ENCODE measurements at regions not wholly inside any gene's neighbourhood (a gene's known extent, or its start where the extent isn't known, plus 50 kb on each side); places are given as distances from the start of the nearest gene placed in this dataset.

DNA sequence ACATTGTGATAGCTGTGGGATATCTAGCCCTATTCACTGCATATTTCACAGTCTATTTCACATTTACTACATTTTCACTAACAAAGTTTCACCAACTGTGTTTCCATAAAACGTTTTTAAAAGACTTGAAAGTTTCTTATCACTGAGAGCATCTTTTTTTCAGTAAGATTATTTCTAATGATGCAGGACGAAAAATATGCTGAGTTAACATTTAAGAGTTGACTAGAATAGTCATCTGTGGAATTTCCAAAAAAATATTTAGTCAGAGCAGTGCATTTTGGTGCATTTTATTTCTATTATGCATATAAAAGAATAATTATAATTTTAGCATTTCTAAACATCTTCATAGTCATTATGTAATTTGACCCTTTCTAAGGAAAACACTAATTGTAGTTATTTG is 143.8 kb upstream of the CLEC14A start:
- no peak overlapping the region for H3K4me3 Mint-ChIP-seq
- no peaks in the 10 kb centered on the region for H3K36me3 Mint-ChIP-seq (ENCODE audit: low read depth)
- ChIA-PET POLR2A (no interaction called here), CTCF (no interaction called here)
- H3K4me1 Mint-ChIP-seq (ENCODE audit: low read depth) = no peaks in the 10 kb centered on the region
- DNase-seq = no peak
- no peaks in the 10 kb centered on the region for H3K9me3 Mint-ChIP-seq (ENCODE audit: insufficient read depth)
- no peak for ATAC-seq
- no peak overlapping the region for H3K27ac Mint-ChIP-seq
- peaks cover 3% of the 10 kb centered on the region for H3K27me3 Mint-ChIP-seq (ENCODE audit: low read depth)

GRCh38 chr14:38394767-38395166 is 138.9 kb upstream of the CLEC14A start:
- Mint-ChIP-seq H3K36me3 (ENCODE audit: low read depth) (no peaks in the 10 kb centered on the region), H3K27ac (no peak overlapping the region), H3K4me3 (no peak overlapping the region), H3K27me3 (ENCODE audit: low read depth) (no peaks in the 10 kb centered on the region), H3K9me3 (ENCODE audit: insufficient read depth) (no peaks in the 10 kb centered on the region), H3K4me1 (ENCODE audit: low read depth) (no peaks in the 10 kb centered on the region)
- ChIA-PET CTCF (no interaction called here), POLR2A (no interaction called here)
- DNase-seq (no peak), ATAC-seq (no peak)

GRCh38 chr14:38394064-38394463 is 138.2 kb upstream of the CLEC14A start:
- Mint-ChIP-seq H3K27me3 (ENCODE audit: low read depth) (no peaks in the 10 kb centered on the region), H3K4me3 (no peak overlapping the region), H3K4me1 (ENCODE audit: low read depth) (no peaks in the 10 kb centered on the region), H3K27ac (no peak overlapping the region), H3K36me3 (ENCODE audit: low read depth) (no peaks in the 10 kb centered on the region), H3K9me3 (ENCODE audit: insufficient read depth) (no peaks in the 10 kb centered on the region)
- CTCF ChIA-PET = no interaction called here
- ATAC-seq (no peak), DNase-seq (no peak)
- POLR2A ChIA-PET = no interaction called here

GRCh38 chr14:38391334-38391733 is 135.4 kb upstream of the CLEC14A start:
- no peaks in the 10 kb centered on the region for H3K4me1 Mint-ChIP-seq (ENCODE audit: low read depth)
- ATAC-seq (no peak), DNase-seq (no peak)
- no peak overlapping the region for H3K27ac Mint-ChIP-seq
- ChIA-PET CTCF (no interaction called here), POLR2A (no interaction called here)
- H3K4me3 Mint-ChIP-seq = no peak overlapping the region
- no peaks in the 10 kb centered on the region for H3K9me3 Mint-ChIP-seq (ENCODE audit: insufficient read depth)
- no peaks in the 10 kb centered on the region for H3K27me3 Mint-ChIP-seq (ENCODE audit: low read depth)
- H3K36me3 Mint-ChIP-seq (ENCODE audit: low read depth) = no peaks in the 10 kb centered on the region

DNA sequence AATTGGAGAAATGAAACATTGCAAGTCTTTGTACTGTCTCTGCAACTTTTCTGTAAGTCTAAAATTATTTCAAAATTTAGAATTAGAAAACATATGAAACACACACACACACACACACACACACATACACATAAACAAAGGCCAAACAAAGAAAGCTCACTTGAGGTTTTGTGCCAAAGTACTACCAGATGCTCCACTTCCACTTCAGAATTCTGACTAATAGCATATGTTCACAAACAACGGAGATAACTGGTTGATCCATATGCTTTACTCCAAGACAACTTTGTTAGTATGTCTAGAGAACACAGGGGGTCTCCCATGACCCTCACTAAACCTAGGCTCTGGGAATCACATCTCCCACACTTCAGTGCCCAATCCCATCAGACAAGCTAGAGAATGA is 133.8 kb upstream of the CLEC14A start:
- no peaks in the 10 kb centered on the region for H3K4me1 Mint-ChIP-seq (ENCODE audit: low read depth)
- ChIA-PET CTCF (no interaction called here), POLR2A (no interaction called here)
- H3K36me3 Mint-ChIP-seq (ENCODE audit: low read depth) = no peaks in the 10 kb centered on the region
- no peak overlapping the region for H3K27ac Mint-ChIP-seq
- DNase-seq = no peak
- H3K4me3 Mint-ChIP-seq = no peak overlapping the region
- no peaks in the 10 kb centered on the region for H3K9me3 Mint-ChIP-seq (ENCODE audit: insufficient read depth)
- H3K27me3 Mint-ChIP-seq (ENCODE audit: low read depth) = no peaks in the 10 kb centered on the region
- ATAC-seq = no peak

DNA sequence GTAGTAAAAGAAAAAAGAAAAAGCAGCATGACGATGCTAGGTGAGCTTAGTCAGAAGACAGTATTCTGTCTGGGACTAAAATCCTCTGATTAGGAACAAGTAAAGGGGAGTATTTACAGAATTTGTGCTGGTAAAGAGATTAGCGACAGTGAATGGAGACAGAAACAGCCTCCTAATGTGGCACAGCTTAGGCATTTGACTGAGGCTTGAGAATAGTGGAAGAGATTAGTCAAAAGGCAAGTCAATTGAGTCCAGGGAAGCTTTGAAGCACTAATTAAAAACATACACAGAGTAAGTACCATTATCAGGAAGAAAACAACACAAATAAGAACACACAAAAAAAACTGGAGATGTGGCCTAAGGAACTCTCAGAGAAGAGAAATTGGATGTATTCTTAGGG is 131.9 kb upstream of the CLEC14A start:
- Mint-ChIP-seq H3K9me3 (ENCODE audit: insufficient read depth) (no peaks in the 10 kb centered on the region), H3K36me3 (ENCODE audit: low read depth) (no peaks in the 10 kb centered on the region), H3K27me3 (ENCODE audit: low read depth) (no peaks in the 10 kb centered on the region), H3K4me3 (no peak overlapping the region), H3K27ac (no peak overlapping the region), H3K4me1 (ENCODE audit: low read depth) (no peaks in the 10 kb centered on the region)
- ATAC-seq (no peak), DNase-seq (no peak)
- CTCF ChIA-PET = no interaction called here
- POLR2A ChIA-PET = no interaction called here

DNA sequence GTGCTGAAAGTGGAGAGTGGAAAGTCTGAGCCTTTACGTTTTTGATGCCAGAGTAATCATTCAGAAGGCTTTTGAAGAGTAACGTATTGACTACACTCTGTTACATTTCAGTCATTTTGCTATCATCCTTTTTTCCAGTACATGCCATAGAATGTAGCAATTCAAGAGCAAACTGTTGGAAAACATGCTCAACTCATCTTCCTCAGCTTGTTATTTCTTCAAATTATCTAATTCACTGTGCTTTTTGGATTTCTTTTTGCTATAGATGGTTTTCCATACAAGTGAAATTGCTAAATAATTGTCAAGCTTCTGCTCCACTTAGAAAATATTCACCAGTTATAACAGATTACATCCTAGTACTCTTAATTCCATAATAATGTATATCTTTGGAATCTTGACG is 129.9 kb upstream of the CLEC14A start:
- H3K36me3 Mint-ChIP-seq (ENCODE audit: low read depth) = no peaks in the 10 kb centered on the region
- ChIA-PET CTCF (no interaction called here), POLR2A (no interaction called here)
- H3K4me1 Mint-ChIP-seq (ENCODE audit: low read depth) = no peaks in the 10 kb centered on the region
- no peak for DNase-seq
- H3K4me3 Mint-ChIP-seq = no peak overlapping the region
- no peak overlapping the region for H3K27ac Mint-ChIP-seq
- no peaks in the 10 kb centered on the region for H3K27me3 Mint-ChIP-seq (ENCODE audit: low read depth)
- no peak for ATAC-seq
- no peaks in the 10 kb centered on the region for H3K9me3 Mint-ChIP-seq (ENCODE audit: insufficient read depth)

GRCh38 chr14:38385343-38385742 is 129.4 kb upstream of the CLEC14A start:
- Mint-ChIP-seq H3K4me3 (no peak overlapping the region), H3K9me3 (ENCODE audit: insufficient read depth) (no peaks in the 10 kb centered on the region), H3K27ac (no peak overlapping the region), H3K27me3 (ENCODE audit: low read depth) (no peaks in the 10 kb centered on the region), H3K4me1 (ENCODE audit: low read depth) (no peaks in the 10 kb centered on the region), H3K36me3 (ENCODE audit: low read depth) (no peaks in the 10 kb centered on the region)
- no peak for ATAC-seq
- ChIA-PET POLR2A (no interaction called here), CTCF (no interaction called here)
- no peak for DNase-seq

- no peak for ATAC-seq
- no peaks in the 10 kb centered on the region for H3K36me3 Mint-ChIP-seq (ENCODE audit: low read depth)
- POLR2A ChIA-PET = no interaction called here
- no peaks in the 10 kb centered on the region for H3K9me3 Mint-ChIP-seq (ENCODE audit: insufficient read depth)
- H3K27me3 Mint-ChIP-seq (ENCODE audit: low read depth) = no peaks in the 10 kb centered on the region
- no peak overlapping the region for H3K4me3 Mint-ChIP-seq
- DNase-seq = no peak
- no peaks in the 10 kb centered on the region for H3K4me1 Mint-ChIP-seq (ENCODE audit: low read depth)
- no peak overlapping the region for H3K27ac Mint-ChIP-seq
- CTCF ChIA-PET = no interaction called here
Measured at GRCh38 chr14:38384741-38385140, 128.8 kb upstream of the CLEC14A start.

GRCh38 chr14:38367922-38368321 is 112.0 kb upstream of the CLEC14A start:
- Mint-ChIP-seq H3K27me3 (ENCODE audit: low read depth) (no peaks in the 10 kb centered on the region), H3K9me3 (ENCODE audit: insufficient read depth) (no peaks in the 10 kb centered on the region), H3K4me3 (no peak overlapping the region), H3K36me3 (ENCODE audit: low read depth) (no peaks in the 10 kb centered on the region), H3K27ac (no peak overlapping the region), H3K4me1 (ENCODE audit: low read depth) (no peaks in the 10 kb centered on the region)
- ChIA-PET POLR2A (interaction anchor here (0.5 kb wide), 1 partner anchor 8 kb away, joined by 3 read pairs; no protein-coding TSS in a partner anchor), CTCF (no interaction called here)
- ATAC-seq (no peak), DNase-seq (no peak)

DNA sequence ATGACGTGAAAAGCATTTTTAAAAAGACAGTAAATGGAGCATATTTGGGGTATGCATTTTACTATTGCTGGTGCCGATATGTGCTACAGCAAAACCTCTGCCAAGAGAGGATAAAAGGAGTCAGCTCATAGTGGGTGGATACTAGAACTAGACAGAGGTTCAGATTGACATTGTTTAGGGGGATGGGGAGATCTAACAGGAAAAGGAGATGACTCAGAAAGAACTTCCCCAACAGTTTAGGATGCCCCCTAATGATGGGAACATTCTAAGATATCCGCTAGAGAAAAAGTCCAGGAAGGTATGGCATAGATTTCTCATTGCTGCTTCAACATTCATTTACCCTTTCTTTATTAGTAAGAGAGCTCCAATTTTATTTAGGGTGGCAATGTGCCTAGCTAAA is 110.5 kb upstream of the CLEC14A start:
- CTCF ChIA-PET = no interaction called here
- Mint-ChIP-seq H3K4me3 (no peak overlapping the region), H3K27ac (no peak overlapping the region), H3K36me3 (ENCODE audit: low read depth) (no peaks in the 10 kb centered on the region), H3K4me1 (ENCODE audit: low read depth) (no peaks in the 10 kb centered on the region), H3K27me3 (ENCODE audit: low read depth) (no peaks in the 10 kb centered on the region), H3K9me3 (ENCODE audit: insufficient read depth) (no peaks in the 10 kb centered on the region)
- DNase-seq (no peak), ATAC-seq (no peak)
- POLR2A ChIA-PET = no interaction called here

GRCh38 chr14:38363217-38363616 is 107.3 kb upstream of the CLEC14A start:
- H3K36me3 Mint-ChIP-seq (ENCODE audit: low read depth) = no peaks in the 10 kb centered on the region
- CTCF ChIA-PET = no interaction called here
- ATAC-seq = no peak
- H3K4me3 Mint-ChIP-seq = no peak overlapping the region
- no peaks in the 10 kb centered on the region for H3K4me1 Mint-ChIP-seq (ENCODE audit: low read depth)
- no peak overlapping the region for H3K27ac Mint-ChIP-seq
- H3K27me3 Mint-ChIP-seq (ENCODE audit: low read depth) = no peaks in the 10 kb centered on the region
- no peak for DNase-seq
- no peaks in the 10 kb centered on the region for H3K9me3 Mint-ChIP-seq (ENCODE audit: insufficient read depth)
- POLR2A ChIA-PET = no interaction called here

DNA sequence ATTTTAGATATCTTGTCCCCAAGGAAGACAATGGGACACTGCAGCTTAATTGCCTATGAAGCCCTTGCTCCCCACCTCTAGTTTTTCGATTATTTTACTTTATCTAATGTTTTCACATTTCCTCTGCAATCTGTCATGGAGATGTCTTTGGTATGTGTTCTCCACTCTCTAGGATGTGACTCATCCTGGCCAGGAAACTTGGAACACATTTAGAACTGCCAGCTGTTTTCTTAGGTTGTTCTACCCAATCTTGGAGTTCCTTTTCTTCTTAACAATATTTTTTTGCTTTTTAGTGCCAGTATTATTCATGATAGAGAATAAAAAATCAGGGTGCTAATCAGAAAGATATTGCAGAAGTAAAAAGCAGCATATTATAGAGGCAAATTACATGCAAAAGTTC is 101.7 kb upstream of the CLEC14A start:
- Mint-ChIP-seq H3K9me3 (ENCODE audit: insufficient read depth) (no peaks in the 10 kb centered on the region), H3K4me3 (no peak overlapping the region), H3K27me3 (ENCODE audit: low read depth) (no peaks in the 10 kb centered on the region), H3K4me1 (ENCODE audit: low read depth) (no peaks in the 10 kb centered on the region), H3K36me3 (ENCODE audit: low read depth) (no peaks in the 10 kb centered on the region), H3K27ac (no peak overlapping the region)
- no peak for ATAC-seq
- CTCF ChIA-PET = interaction anchor here (1.2 kb wide), 1 partner anchor 38 kb away, joined by 3 read pairs; no protein-coding TSS in a partner anchor
- DNase-seq = no peak
- POLR2A ChIA-PET = no interaction called here
